Naive B cell (primary cell): ENCODE measurements at regions not wholly inside any gene's neighbourhood (a gene's known extent, or its start where the extent isn't known, plus 50 kb on each side); places are given as distances from the start of the nearest gene placed in this dataset.

Experiments used
- ATAC-seq, 2 donors: fragments of 150-1000 bp; cut with Tn5 transposase; 2 replicates each; pipeline ENCODE4 v1.10.0; 2021; ENCODE audit warnings: low read depth in 2 of 2, mild to moderate bottlenecking in 2 of 2, moderate library complexity in 2 of 2
- DNase-seq: peaks from one replicate; pipeline ENCODE4 v3.0.0; 2022
- H3K27ac Mint-ChIP-seq, 6 donors: one replicate each; pipeline ENCODE4 v1.8.0; 2020 to 2022; ENCODE audit warnings: mild to moderate bottlenecking in 6 of 6, mixed read lengths in 6 of 6, moderate library complexity in 5 of 6, inconsistent platforms in 2 of 6
- H3K27me3 Mint-ChIP-seq, 3 donors: one replicate each; pipeline ENCODE4 v1.8.0; 2021 to 2022; ENCODE audit warnings: mixed read lengths in 3 of 3, mild to moderate bottlenecking in 1 of 3
- H3K36me3 Mint-ChIP-seq, 2 donors: one replicate each; pipeline ENCODE4 v1.8.0; 2020 to 2022; ENCODE audit warnings: mixed read lengths in 2 of 2, inconsistent platforms in 1 of 2, mild to moderate bottlenecking in 1 of 2
- H3K4me1 Mint-ChIP-seq, 3 donors: one replicate each; pipeline ENCODE4 v1.8.0; 2020 to 2022; ENCODE audit warnings: mixed read lengths in 3 of 3, inconsistent platforms in 1 of 3, mild to moderate bottlenecking in 1 of 3, moderate library complexity in 1 of 3
- H3K4me3 Mint-ChIP-seq, 8 donors: one replicate each; pipeline ENCODE4 v1.8.0; 2020 to 2022; ENCODE audit warnings: mild to moderate bottlenecking in 8 of 8, mixed read lengths in 8 of 8, moderate library complexity in 8 of 8, inconsistent platforms in 2 of 8
- H3K9me3 Mint-ChIP-seq, 7 donors: one replicate each; pipeline ENCODE4 v1.8.0; 2020 to 2022; ENCODE audit warnings: mixed read lengths in 7 of 7, mild to moderate bottlenecking in 5 of 7, inconsistent platforms in 2 of 7, moderate library complexity in 1 of 7

DNA sequence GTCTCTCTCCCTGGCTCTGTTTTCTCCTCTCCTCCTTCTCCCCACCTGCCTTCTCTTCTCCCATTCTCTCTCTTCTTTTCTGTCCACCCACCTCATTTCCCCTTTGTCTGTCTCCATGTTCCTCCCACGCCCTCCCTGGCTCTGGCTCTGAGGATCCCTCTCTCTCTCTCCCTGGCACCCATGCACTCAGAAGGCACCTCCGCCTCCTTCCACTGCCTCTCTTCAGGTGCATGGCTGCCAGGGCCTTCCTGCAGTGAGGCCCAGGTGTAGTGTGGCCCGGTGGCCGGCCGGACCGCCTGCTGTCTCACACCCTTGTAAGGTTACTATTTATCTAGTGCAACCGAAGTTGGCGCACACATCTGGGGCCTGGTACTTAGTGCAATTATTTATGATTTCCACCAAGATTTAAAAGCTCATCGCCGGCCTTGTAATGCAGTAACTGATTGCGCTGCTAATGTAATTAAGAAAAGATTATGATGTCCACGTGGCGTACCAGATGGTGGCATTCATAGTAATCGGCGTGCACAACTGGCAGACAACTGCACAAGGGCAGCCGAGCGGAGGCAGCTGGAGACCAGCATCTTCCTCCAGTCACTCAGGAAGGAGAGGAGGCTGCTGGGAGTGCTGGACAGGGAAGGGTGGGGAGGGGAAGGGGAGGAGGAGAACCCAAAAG, 50.4 kb upstream of the MVB12B start:
- H3K4me3 Mint-ChIP-seq: no peak overlapping the region
- peaks cover 22 to 55% (median 47%) of the 10 kb centered on the region in 3 donors for H3K27me3 Mint-ChIP-seq
- ATAC-seq (no peak), DNase-seq (no peak)
- H3K4me1 Mint-ChIP-seq: peaks cover 0 to 3% (median 0%) of the 10 kb centered on the region in 3 donors
- H3K27ac Mint-ChIP-seq: no peak overlapping the region
- peaks cover 4 to 27% (median 16%) of the 10 kb centered on the region in 7 donors for H3K9me3 Mint-ChIP-seq
- H3K36me3 Mint-ChIP-seq: peaks cover 0 to 16% of the 10 kb centered on the region in 2 donors
